ENCODE measurements at regions not wholly inside any gene's neighbourhood (a gene's known extent, or its start where the extent isn't known, plus 50 kb on each side); places are given as distances from the start of the nearest gene placed in this dataset.
A peak's percentile ranks its signal among the peaks of the same experiment; 100 is the strongest.

DNA sequence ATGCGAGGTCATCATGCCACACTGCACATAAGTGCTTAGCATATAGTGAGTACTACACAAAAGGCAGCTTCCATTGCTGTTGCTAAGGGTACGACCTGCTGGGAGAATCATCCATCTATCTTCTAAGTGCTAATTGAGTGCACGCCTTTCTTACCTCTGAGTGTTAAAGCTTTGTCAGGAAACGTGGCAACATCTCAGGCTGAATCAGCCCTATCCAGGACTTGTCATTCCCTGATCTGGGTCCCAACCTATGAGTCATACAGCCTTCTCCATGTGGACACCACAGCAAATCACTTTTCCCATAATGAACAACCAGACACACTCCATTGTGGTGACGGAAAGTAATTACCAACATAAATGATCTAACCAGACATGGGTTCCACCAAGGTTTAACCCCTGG, 201.1 kb upstream of the MAF start:
- DNase-seq = no peak

- no peak for DNase-seq
These were observed 199.6 kb upstream of the MAF start for GRCh38 chr16:79800016-79800608.

DNA sequence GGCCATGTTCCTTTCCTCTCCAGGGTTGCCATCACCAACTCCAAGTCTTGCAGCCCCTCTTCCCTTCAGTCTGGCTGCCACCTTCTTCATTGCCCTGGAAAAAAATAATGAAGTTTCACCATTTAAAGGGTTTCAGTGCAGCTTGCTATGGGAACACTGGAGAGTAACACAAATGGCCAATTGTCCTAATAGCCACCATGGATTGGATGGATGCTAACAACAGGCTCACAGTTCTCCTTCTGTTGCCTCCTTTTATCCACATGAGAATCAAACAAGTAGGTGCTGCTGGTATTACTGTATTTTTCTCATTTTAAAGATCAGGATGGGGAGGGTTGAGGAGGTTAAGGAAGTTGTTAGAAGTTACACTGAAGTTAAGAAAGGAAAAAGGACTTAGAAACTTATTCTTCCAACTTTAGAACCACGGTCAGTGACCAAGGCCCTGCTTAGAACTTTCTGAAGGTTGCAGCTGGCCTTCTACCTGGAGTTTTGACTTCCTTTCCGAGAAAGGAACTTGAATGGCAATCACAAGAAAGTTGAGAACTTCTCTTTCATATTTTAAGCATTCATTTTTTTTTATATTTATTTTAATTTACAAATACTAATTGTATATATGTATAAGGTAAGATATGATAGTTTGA, 198.0 kb upstream of the MAF start:
- DNase-seq = no peak

GRCh38 chr16:79797486-79797885, 196.9 kb upstream of the MAF start:
- no peak for DNase-seq

DNA sequence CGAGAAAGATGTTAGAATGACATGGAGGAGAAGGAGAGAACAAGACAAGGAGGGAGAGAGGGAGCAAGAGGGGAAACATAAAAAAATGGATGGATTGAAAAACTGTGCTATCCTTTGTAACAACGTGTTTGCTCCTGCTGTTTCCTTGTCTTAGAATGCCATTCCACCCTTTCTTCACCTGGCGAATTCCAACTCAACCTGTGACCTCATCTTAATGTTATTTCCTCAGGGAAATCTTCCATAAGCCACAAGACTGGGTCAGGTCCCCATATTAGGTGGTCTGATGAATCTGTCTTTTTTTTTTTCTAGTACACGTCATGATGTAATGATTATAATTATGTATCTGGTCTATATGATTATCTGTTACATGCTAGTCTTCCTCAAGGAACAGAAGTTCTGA, 195.0 kb upstream of the MAF start:
- no peak for DNase-seq

GRCh38 chr16:79794941-79795340, 194.4 kb upstream of the MAF start:
- no peak for DNase-seq

GRCh38 chr16:79792664-79793351, 192.3 kb upstream of the MAF start:
- no peak for DNase-seq

GRCh38 chr16:79792076-79792475, 191.5 kb upstream of the MAF start:
- no peak for DNase-seq

DNA sequence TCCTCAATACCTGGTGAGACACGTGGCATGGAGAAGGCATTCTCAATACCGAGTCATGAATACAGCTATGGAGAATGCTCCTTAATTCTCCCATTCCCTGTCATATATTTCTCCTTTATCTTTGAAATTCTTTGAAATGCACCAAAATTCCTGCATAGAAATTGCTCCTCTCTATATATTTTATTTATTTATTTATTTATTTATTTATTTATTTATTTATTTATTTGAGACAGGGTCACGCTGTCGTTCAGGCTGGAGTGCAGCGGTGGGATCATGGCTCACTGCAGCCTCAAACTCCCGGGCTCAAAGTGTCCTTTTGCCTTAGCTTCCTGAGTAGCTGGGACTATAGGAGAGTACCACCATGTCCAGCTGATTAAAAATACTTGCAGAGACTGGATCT, 190.3 kb upstream of the MAF start:
- no peak for DNase-seq

- no peak for DNase-seq
These were observed 188.4 kb upstream of the MAF start for GRCh38 chr16:79788949-79789348.

DNA sequence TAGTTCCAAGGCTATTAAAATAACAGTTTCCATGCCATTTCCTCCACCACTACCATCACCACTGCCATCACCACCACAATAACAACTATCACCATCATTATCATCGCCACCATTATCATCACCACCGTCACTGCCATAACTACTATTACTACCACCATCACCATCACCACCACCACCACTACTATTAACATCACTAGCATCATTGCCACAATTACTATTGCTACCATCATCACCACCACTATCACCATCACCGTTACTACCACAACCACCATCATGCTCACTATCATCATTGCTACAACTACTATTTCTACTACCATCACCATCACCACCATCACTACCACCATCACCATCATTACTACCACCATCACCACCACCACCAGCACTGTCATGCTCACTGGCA, 185.9 kb upstream of the MAF start:
- DNase-seq = no peak

- no peak for DNase-seq
These were observed 183.5 kb upstream of the MAF start for GRCh38 chr16:79784007-79784406.

- no peak for DNase-seq
These were observed 177.1 kb upstream of the MAF start for GRCh38 chr16:79777679-79778078.

- no peak for DNase-seq
These were observed 175.8 kb upstream of the MAF start for GRCh38 chr16:79776243-79776847.

- no peak for DNase-seq
These were observed 172.2 kb upstream of the MAF start for GRCh38 chr16:79772784-79773183.

GRCh38 chr16:79772048-79772447, 171.5 kb upstream of the MAF start:
- no peak for DNase-seq

- DNase-seq = peak; percentile 82
These were observed 169.9 kb upstream of the MAF start for GRCh38 chr16:79770244-79771064.

- no peak for DNase-seq
These were observed 169.3 kb upstream of the MAF start for GRCh38 chr16:79769928-79770243.

DNA sequence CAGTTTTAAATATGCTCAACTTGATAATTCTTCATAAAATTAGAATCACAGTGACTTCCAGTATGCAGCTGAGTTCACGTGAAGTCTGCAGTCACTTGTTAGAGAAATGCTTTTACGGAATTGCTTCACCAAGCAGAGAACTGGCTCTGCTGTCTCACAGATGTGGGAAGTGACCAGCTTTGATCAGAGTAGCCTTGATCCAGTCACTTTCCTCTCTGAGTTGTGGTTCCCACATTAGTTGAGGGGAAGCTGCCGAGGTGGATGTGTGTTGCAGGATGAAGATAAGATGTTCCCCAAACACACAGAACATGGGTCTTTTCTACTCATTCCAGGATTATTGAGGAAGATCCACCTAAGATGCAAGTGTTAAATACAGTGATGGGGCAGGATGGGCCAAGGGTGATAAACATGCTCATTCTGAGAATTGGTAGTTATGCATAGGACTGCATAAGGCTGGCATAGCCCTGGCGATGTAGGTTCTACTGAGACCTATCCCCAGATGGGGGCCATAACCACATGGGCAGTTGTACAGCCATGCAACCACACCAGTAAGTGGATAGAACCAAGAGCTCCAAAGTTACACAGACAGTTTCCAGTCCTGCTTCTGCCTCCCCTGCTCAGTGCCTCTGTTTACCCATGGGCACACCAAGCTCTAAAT, 168.9 kb upstream of the MAF start:
- DNase-seq = no peak

- no peak for DNase-seq
These were observed 167.9 kb upstream of the MAF start for GRCh38 chr16:79768276-79768970.

DNA sequence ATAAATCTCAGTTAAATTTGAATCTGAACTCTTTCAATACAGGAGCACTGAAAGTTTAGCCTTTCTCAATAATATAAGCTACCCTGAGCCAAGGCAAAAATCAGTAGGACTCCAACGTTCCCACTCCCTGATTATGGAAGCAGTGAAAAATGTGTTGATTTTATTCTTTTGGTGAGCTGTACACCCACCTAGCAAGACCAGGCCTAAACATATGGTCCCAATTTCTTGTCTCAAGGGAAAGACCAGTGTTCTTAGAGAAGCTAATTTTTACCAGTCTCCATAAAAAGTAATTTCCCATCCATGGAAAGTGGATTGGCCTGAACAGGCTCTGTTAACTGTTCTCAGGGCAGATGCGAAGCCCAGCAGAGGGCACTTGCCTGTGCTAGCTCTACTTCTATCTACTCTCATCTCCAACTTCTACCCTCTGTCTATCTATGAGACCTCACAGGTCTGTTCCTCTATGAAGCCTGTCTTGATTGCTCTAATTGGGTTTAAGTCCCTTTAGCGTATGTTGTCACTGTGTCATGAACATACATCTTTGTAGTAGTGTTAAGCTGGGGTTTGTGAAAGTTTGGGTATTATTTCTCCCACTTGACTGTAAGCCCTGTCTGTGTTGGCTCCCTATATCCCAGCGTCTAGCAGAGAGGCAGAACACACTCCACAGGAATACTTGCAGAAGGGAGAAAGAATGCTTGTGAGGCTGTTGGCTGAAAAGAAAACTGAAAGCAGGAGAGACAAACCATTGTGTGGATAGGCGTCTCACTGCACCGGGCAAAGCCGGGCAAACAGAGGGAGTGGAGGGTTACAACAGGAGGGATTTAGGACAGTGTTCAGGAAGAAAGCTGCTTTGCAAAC, 167.1 kb upstream of the MAF start:
- no peak for DNase-seq

Measured in NCI-H1092 (cell line).